HG03342 (cell line): ENCODE measurements at regions not wholly inside any gene's neighbourhood (a gene's known extent, or its start where the extent isn't known, plus 50 kb on each side); places are given as distances from the start of the nearest gene placed in this dataset.
"Not testable (repeated sequence)": the region's sequence is repeated elsewhere in the genome, so short reads cannot be mapped to it uniquely, and the experiment has no call there.

Experiments
- ATAC-seq: cut with Tn5 transposase; IDR thresholded peaks from one replicate; pipeline ENCODE4 v1.9.1; 2021; ENCODE audit warnings: mild to moderate bottlenecking, moderate library complexity; ENCODE audit not compliant: unreplicated experiment

- no peak for ATAC-seq
Measured at GRCh38 chr21:17738176-17738953, 80.8 kb downstream of the C21orf91 start.

GRCh38 chr21:17736072-17736471, 83.1 kb downstream of the C21orf91 start:
- ATAC-seq, result no peak

GRCh38 chr21:17733209-17733608, 85.9 kb downstream of the C21orf91 start:
- no peak for ATAC-seq

GRCh38 chr21:17732306-17732705, 86.8 kb downstream of the C21orf91 start:
- no peak for ATAC-seq

- no peak for ATAC-seq
Measured at GRCh38 chr21:17731554-17731953, 87.6 kb downstream of the C21orf91 start.

GRCh38 chr21:17730782-17731181, 88.4 kb downstream of the C21orf91 start:
- ATAC-seq, result no peak

- ATAC-seq, result no peak
Measured at GRCh38 chr21:17729455-17729854, 89.7 kb downstream of the C21orf91 start.

GRCh38 chr21:17727361-17727760, 91.8 kb downstream of the C21orf91 start:
- no peak for ATAC-seq

- no peak for ATAC-seq
Measured at GRCh38 chr21:17726047-17726829, 92.9 kb downstream of the C21orf91 start.

GRCh38 chr21:17725339-17725738, 93.8 kb downstream of the C21orf91 start:
- ATAC-seq, result no peak

- ATAC-seq, result no peak
Measured at GRCh38 chr21:17712887-17713286, 100.2 kb upstream of the BTG3 start.

GRCh38 chr21:17711896-17712295, 99.2 kb upstream of the BTG3 start:
- ATAC-seq, result no peak

- peak; percentile 99 for ATAC-seq
Measured at GRCh38 chr21:17709266-17709611, 96.5 kb upstream of the BTG3 start.

- ATAC-seq, result peak; percentile 49
Measured at GRCh38 chr21:17708522-17709265, 96.0 kb upstream of the BTG3 start.

GRCh38 chr21:17699524-17700189, 87.0 kb upstream of the BTG3 start:
- peak; percentile 80 for ATAC-seq

GRCh38 chr21:17697473-17697872, 84.8 kb upstream of the BTG3 start:
- ATAC-seq, result no peak

- not testable (repeated sequence) for ATAC-seq
Measured at GRCh38 chr21:17694416-17694815, 81.7 kb upstream of the BTG3 start.

- no peak for ATAC-seq
Measured at GRCh38 chr21:17693801-17694200, 81.1 kb upstream of the BTG3 start.

- ATAC-seq, result no peak
Measured at GRCh38 chr21:17690078-17690494, 77.4 kb upstream of the BTG3 start.

GRCh38 chr21:17688912-17689874, 76.5 kb upstream of the BTG3 start:
- no peak for ATAC-seq
